ENCODE measurements at regions not wholly inside any gene's neighbourhood (a gene's known extent, or its start where the extent isn't known, plus 50 kb on each side); places are given as distances from the start of the nearest gene placed in this dataset.
A peak's percentile ranks its signal among the peaks of the same experiment; 100 is the strongest.

GRCh38 chr2:224310943-224311625, 90.8 kb downstream of the FAM124B start:
- TF ChIP-seq CTCF (IDR thresholded peaks at IDR 0.05; ENCODE audit: insufficient read depth, low read depth, low read length): no peak
- peak; percentile 3 for DNase-seq (ENCODE audit: low read depth)
- peaks cover 8% of the 10 kb centered on the region for H3K27me3 ChIP-seq (ENCODE audit: control insufficient read depth, insufficient read depth, low read length)
- no peak overlapping the region for H3K4me3 ChIP-seq (ENCODE audit: low read depth, low read length)
- POLR2A ChIA-PET: no interaction called here
- CTCF ChIA-PET: no interaction called here
- no peaks in the 10 kb centered on the region for H3K36me3 ChIP-seq (ENCODE audit: control insufficient read depth, insufficient read depth, low read length)

GRCh38 chr2:224309176-224309575, 92.7 kb downstream of the FAM124B start:
- POLR2A ChIA-PET: no interaction called here

GRCh38 chr2:224308272-224308911, 93.5 kb downstream of the FAM124B start:
- Histone ChIP-seq H3K36me3 (ENCODE audit: control insufficient read depth, insufficient read depth, low read length) (no peaks in the 10 kb centered on the region), H3K27me3 (ENCODE audit: control insufficient read depth, insufficient read depth, low read length) (peaks cover 8% of the 10 kb centered on the region), H3K4me3 (ENCODE audit: low read depth, low read length) (no peak overlapping the region)
- TF ChIP-seq CTCF (IDR thresholded peaks at IDR 0.05; ENCODE audit: insufficient read depth, low read depth, low read length): no peak
- POLR2A ChIA-PET: no interaction called here
- CTCF ChIA-PET: interaction anchor here (1.2 kb wide), 1 partner anchor 1353 kb away, joined by 3 read pairs; no protein-coding TSS in a partner anchor
- DNase-seq (ENCODE audit: low read depth): no peak

More at GRCh38 chr2:224309176-224309575, 92.7 kb downstream of the FAM124B start:
- peak; percentile 9 for DNase-seq (ENCODE audit: low read depth)
- no peaks in the 10 kb centered on the region for H3K36me3 ChIP-seq (ENCODE audit: control insufficient read depth, insufficient read depth, low read length)
- no peak for TF ChIP-seq CTCF (IDR thresholded peaks at IDR 0.05; ENCODE audit: insufficient read depth, low read depth, low read length)
- no peak overlapping the region for H3K4me3 ChIP-seq (ENCODE audit: low read depth, low read length)
- CTCF ChIA-PET: interaction anchor here (1.2 kb wide), 1 partner anchor 1352 kb away, joined by 3 read pairs; no protein-coding TSS in a partner anchor
- peaks cover 8% of the 10 kb centered on the region for H3K27me3 ChIP-seq (ENCODE audit: control insufficient read depth, insufficient read depth, low read length)

- no peak for DNase-seq (ENCODE audit: low read depth)
- Histone ChIP-seq H3K4me3 (ENCODE audit: low read depth, low read length) (no peak overlapping the region), H3K27me3 (ENCODE audit: control insufficient read depth, insufficient read depth, low read length) (0 out of 2 replicates have a peak, but pooled peaks cover 2% of the 10 kb centered on the region), H3K36me3 (ENCODE audit: control insufficient read depth, insufficient read depth, low read length) (no peaks in the 10 kb centered on the region)
- POLR2A ChIA-PET: no interaction called here
- no peak for TF ChIP-seq CTCF (IDR thresholded peaks at IDR 0.05; ENCODE audit: insufficient read depth, low read depth, low read length)
- CTCF ChIA-PET: interaction anchor here (0.7 to 1.3 kb wide), 4 partner anchors 17 to 310 kb away, joined by 3 read pairs; no protein-coding TSS in a partner anchor
These were observed 99.0 kb downstream of the FAM124B start for GRCh38 chr2:224302952-224303351.

GRCh38 chr2:224293976-224294375, 107.9 kb downstream of the FAM124B start:
- ChIA-PET CTCF (interaction anchor here (1.0 kb wide), 1 partner anchor 323 kb away, joined by 3 read pairs; no protein-coding TSS in a partner anchor), POLR2A (no interaction called here)
- no peaks in the 10 kb centered on the region for H3K36me3 ChIP-seq (ENCODE audit: control insufficient read depth, insufficient read depth, low read length)
- no peak for TF ChIP-seq CTCF (IDR thresholded peaks at IDR 0.05; ENCODE audit: insufficient read depth, low read depth, low read length)
- H3K27me3 ChIP-seq (ENCODE audit: control insufficient read depth, insufficient read depth, low read length): 0 out of 2 replicates have a peak, but pooled peaks cover 2% of the 10 kb centered on the region
- no peak for DNase-seq (ENCODE audit: low read depth)
- H3K4me3 ChIP-seq (ENCODE audit: low read depth, low read length): no peak overlapping the region
